NCI-H82 treated with DMSO at 0.1 percent for 48 hours (cell line): ENCODE measurements at regions not wholly inside any gene's neighbourhood (a gene's known extent, or its start where the extent isn't known, plus 50 kb on each side); places are given as distances from the start of the nearest gene placed in this dataset.

Source experiments
- DNase-seq: peaks from one replicate; lab custom pipeline; 2025; ENCODE audit not compliant: unreplicated experiment; lab: John Stamatoyannopoulos, UW

DNA sequence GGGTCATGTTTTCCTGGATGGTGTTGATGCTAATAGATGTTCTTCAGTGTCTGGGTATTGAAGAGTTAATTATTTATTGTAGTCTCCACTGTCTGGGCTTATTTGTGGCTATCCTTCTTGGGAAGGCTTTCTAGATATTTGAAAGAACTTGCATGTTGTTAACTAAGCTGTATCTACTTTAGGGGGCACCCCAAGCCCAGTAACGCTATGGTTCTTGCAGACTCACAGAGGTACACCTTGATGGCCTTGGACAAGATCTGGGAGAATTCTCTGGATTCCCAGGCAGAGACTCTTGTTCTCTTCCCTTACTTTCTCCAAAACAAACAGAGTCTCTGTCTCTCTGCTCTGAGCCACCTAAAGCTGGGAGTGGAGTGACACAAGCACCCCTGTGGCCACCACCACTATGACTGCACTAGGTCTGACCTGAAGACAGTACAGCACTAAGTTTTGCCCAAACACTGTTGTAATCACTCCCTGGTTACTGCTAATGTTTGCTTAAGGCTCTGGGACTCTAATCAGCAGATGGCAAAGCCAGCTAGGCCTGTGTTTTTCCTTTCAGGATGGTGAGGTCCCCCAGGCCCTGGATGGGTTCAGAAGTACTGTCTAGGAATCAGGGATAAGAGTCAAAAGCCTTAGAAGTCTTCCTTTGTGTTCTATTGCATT, 76.5 kb upstream of the C1orf21 start:
- no peak for DNase-seq

DNA sequence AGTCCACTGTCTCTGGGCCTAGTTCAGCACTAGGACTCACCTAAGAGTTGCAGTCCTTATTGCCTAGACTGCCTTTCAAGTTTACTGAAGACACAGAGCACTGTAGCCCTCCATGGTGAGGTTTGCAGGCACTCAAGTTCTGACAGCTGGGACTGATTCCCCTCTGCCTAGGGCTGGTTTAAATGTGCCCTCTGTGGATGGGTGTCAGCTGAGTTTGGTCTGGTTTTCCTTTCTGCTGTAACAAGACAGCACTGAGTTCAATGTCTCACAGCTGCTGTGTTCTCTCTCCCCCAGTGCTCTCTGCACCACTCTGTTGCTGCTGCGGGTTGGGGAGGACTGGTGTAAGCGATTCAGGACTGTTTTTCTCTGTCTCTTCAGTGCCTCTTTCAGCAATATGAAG, 75.2 kb upstream of the C1orf21 start:
- no peak for DNase-seq

DNA sequence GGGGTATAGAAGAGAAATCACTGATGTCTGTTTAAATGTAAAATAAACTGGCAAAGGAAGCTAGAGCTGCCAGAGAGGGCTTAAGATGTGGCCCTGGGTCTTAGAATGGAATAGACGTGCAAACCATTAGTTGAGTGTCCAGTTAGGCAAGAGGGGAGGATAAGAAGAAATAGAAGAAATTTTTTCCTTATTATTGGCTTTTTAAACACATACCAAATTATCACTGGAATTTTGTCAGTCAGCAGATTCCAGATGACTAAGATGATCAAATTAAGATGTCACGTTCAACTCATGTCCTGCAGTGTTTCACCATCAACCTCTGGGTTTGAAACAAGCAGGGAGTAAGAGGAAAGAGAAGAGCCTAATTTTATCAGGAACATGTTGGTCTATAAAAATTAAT, 71.6 kb upstream of the C1orf21 start:
- DNase-seq, result no peak

DNA sequence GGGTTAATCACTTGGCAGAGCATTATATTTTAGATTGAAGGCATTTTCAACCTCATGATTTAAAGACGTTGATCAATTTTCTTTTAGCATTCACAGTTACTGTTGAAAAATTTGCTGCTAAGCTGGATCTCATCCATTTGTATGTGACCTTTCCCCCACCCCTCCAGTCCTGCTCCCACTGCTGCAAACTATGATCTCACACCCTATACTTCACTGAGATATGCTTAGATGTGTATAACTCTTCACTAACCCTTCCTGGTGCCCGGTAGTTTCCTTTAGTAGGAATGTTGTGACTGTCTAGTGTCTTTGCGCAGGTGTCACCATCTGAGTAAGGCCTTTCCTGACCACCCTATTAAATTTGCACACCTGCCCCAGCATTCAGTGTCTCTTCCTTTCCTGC, 67.0 kb upstream of the C1orf21 start:
- DNase-seq, result no peak

DNA sequence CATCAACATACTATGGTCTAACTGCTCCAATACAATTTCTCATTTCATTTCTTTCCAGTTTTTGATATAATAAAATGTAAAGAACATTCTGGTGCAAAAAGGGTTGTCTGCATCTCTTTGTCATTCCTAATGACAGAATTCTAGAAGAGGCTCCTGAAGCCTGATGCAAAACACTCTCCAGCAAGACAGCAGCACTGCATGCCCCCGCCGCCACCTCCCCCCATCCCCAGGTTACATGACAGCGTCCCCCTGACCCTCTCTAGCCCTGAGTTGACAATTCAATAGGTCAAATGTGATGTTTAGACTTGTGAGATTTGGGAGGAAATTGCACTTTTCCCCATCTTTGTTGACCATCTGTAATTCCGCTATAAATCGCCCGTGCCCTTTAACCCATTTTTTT, 64.6 kb upstream of the C1orf21 start:
- DNase-seq, result no peak

DNA sequence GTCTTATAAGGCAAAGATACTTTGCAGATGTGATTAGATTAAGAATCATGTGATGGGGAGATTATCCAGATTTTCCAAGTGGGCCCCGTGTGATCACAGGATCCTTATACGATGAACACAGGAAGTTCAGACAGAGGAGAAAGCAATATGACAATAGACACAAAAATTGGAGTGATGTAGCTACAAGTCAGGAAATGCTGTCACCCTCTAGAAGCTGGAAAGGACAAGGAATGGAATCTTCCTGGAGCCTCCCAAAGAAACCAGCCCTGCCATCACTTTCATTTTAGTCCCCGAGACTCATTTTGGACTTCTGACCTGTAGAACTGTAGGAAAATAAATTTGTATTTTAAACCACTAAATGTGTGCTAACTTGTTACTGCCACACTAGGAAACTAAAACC, 61.9 kb upstream of the C1orf21 start:
- no peak for DNase-seq

DNA sequence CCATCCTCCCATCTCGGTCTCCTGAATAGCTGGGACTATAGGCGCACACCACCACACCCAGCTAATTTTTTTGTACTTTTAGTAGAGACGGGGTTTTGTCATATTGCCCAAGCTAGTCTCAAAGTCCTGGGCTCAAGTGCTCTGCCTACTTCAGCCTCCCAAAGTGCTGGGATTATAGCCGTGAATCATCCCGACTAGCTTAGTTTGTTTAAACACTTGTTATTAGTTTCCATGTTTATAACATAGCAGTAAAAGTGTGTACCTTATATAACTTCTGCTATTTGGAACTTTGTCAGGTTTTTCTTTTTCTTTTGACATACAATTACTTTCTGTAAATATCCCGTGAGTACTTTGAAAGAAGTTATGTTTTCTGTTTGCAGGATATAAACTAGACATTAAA, 60.6 kb upstream of the C1orf21 start:
- DNase-seq, result no peak

DNA sequence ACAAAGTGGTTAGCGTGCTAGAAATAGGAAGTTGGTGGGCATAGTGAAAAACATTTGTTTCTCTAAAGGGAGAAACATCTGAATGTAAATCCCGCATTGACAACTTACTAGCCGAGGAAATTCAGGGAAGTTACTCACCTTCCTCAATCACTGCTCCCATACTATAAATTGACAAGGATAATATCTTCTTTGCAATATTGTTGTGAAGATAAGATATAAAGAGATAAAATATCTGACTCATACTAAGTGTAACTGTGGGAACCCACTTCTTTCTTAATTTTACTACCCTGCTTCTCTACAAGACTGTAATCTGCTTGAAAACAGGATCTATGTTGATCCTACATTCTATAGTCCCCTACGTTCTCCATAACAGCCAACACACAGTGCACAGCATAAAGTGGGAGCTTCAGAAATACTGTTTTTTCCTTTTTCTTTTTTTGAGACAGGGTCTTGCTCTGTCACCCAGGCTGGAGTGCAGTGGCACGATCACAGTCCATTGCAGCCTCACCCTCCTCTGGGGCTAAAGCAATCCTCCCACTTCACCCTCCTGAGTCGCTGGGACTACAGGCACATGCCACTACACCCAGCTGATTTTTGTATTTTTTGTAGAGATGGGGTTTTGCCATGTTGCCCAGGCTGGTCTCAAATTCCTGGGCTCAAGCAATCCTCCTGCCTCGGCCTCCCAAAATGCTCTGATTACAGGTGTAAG, 57.4 kb upstream of the C1orf21 start:
- DNase-seq, result no peak

DNA sequence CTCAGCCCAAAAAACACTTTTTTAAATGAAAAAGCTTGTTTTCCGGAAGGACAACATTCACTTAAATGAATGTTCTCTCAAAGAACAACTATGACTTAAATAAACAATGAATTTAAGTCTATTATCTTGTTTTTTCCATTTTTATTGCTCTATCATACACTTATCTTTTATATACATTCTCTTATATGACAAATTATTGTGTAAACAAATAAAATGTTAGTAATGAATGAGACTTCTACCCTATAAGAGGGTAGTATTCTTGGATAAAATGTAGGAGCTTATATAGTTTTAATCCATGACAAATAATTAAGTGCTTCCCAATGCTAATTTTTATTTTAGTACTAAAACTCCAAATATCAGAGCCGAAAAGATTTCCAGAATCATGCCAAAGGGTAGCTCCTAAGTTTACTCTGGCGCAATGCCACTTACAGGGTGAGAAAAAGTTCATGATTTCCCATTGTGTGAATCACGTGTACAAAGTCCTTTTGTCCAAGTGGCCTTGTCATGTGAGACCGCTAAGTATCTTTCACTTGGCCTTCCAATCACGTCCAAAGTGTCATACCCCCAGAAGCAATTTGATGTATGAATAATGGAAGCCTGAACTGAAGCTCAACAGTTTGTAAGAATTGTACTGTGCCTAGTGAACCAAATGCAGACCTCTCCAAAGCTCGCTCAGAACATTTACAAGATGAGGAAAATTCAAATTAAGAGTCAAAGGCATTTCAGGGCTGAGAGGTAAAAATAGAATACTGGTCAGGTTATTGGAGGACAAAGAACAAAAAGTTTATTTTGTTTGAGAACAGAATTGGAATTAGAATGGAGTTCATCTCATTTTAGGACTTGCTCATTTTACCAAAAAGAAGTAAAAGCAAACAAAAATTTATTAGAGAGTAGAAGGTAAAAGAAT, 56.6 kb upstream of the C1orf21 start:
- no peak for DNase-seq

DNA sequence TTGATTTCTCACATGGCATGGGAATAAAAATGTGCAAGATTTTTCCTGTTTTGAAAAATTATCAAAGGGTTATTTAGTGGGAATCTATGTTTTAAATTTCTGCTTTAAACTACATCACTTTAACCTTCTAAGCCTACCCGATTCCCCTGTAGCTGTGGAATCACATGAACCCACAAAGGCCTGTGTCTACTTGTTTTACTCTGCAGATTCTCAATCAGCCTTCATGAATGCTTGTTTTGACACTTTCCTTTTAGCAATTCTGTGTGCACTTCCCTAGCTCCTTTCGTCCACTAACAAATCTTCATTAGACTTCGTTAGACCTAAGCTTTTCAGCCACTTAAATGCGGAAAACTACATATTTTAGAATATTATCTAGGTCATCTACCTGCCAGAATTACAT, 56.0 kb upstream of the C1orf21 start:
- no peak for DNase-seq
